ENCODE measurements at regions not wholly inside any gene's neighbourhood (a gene's known extent, or its start where the extent isn't known, plus 50 kb on each side); places are given as distances from the start of the nearest gene placed in this dataset.

GRCh38 chr2:74071426-74071825 is 76.3 kb downstream of the BOLA3 start:
- TF ChIP-seq FOXA1 (IDR thresholded peaks at IDR 0.05) (no peak), ELF4 (IDR thresholded peaks at IDR 0.05) (no peak), NFRKB (IDR thresholded peaks at IDR 0.05) (no peak), SP1 (IDR thresholded peaks at IDR 0.05) (no peak), FOXK2 (IDR thresholded peaks at IDR 0.05) (no peak)

Measured in HEK293T (cell line).